KMS-11 (cell line): ENCODE measurements at regions not wholly inside any gene's neighbourhood (a gene's known extent, or its start where the extent isn't known, plus 50 kb on each side); places are given as distances from the start of the nearest gene placed in this dataset.

Experiments used
- H2AFZ ChIP-seq: fragments of 200-600 bp; sonication (generic); 2 replicates; pipeline ENCODE4 v1.6.1; 2016; ENCODE audit warnings: antibody characterized with exemption, mixed run types, low read depth
- H3K27ac ChIP-seq: fragments of 200-600 bp; sonication (generic); 2 replicates; pipeline ENCODE4 v1.6.1; 2016; ENCODE audit warnings: mild to moderate bottlenecking, mixed run types
- H3K27me3 ChIP-seq: fragments of 200-600 bp; sonication (generic); 2 replicates; pipeline ENCODE4 v1.6.1; 2017; ENCODE audit warnings: mild to moderate bottlenecking, low read depth, mixed run types, moderate library complexity; ENCODE audit not compliant: insufficient read depth
- H3K36me3 ChIP-seq: fragments of 200-600 bp; sonication (generic); 2 replicates; pipeline ENCODE4 v1.6.1; 2017; ENCODE audit warnings: mild to moderate bottlenecking, mixed run types; ENCODE audit not compliant: insufficient read depth
- H3K4me1 ChIP-seq: fragments of 200-600 bp; sonication (generic); 2 replicates; pipeline ENCODE4 v1.6.1; 2016; ENCODE audit warnings: mild to moderate bottlenecking, low read depth, mixed run types; ENCODE audit not compliant: poor library complexity, severe bottlenecking
- H3K4me2 ChIP-seq: fragments of 200-600 bp; sonication (generic); 2 replicates; pipeline ENCODE4 v1.7.0; 2016; ENCODE audit warnings: mild to moderate bottlenecking, mixed run types
- H3K4me3 ChIP-seq: fragments of 200-600 bp; sonication (generic); IDR thresholded peaks from 2 replicates; pipeline ENCODE4 v1.6.1; 2017; ENCODE audit warnings: low read depth, low read length, mixed read lengths; ENCODE audit not compliant: insufficient read depth
- H3K79me2 ChIP-seq: fragments of 200-600 bp; sonication (generic); 2 replicates; pipeline ENCODE4 v1.6.1; 2016; ENCODE audit warnings: low read depth, mixed run types; ENCODE audit not compliant: insufficient read depth
- H3K9ac ChIP-seq: fragments of 200-600 bp; sonication (generic); 2 replicates; pipeline ENCODE4 v1.6.1; 2016; ENCODE audit warnings: mild to moderate bottlenecking, mixed run types
- H4K20me1 ChIP-seq: fragments of 200-600 bp; sonication (generic); 2 replicates; pipeline ENCODE4 v1.6.1; 2016; ENCODE audit warnings: mild to moderate bottlenecking, mixed run types; ENCODE audit not compliant: insufficient read depth
- CTCF ChIP-seq: fragments of 200-600 bp; sonication (generic); conservative IDR thresholded peaks from 2 replicates; pipeline ENCODE4 v1.6.1; 2017; ENCODE audit warnings: low read depth, mild to moderate bottlenecking, antibody characterized with exemption, low read length, moderate library complexity, mixed read lengths

- Histone ChIP-seq H3K4me1 (no peaks in the 10 kb centered on the region), H2AFZ (no peak overlapping the region), H3K36me3 (no peaks in the 10 kb centered on the region), H3K27me3 (no peaks in the 10 kb centered on the region), H3K9ac (no peak overlapping the region), H3K4me3 (no peak overlapping the region), H3K4me2 (no peak overlapping the region), H3K27ac (no peak overlapping the region), H3K79me2 (no peaks in the 10 kb centered on the region), H4K20me1 (no peaks in the 10 kb centered on the region)
- no peak for TF ChIP-seq CTCF
These were observed 213.4 kb downstream of the PLK2 start for GRCh38 chr5:58246461-58246944.

DNA sequence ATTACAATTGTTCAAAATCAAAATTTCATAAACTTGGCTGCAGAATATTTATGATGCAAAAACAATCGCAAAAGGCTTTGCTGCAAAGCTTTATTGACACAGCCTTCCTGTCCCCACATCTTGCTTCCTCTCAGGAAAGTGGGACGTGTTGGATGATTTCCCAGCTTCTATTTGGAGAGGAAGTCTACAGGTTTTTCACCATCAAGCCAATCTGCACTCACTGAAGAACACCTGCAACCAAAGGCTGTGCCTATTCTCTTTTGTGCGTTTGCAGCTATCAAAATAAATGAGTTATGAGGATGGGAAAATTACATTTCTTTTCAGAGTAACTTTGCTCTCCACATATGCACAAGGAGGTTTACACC is 214.4 kb downstream of the PLK2 start:
- Histone ChIP-seq H2AFZ (no peak overlapping the region), H3K9ac (no peak overlapping the region), H3K79me2 (no peaks in the 10 kb centered on the region), H4K20me1 (no peaks in the 10 kb centered on the region), H3K27me3 (no peaks in the 10 kb centered on the region), H3K36me3 (no peaks in the 10 kb centered on the region), H3K4me2 (no peak overlapping the region), H3K4me3 (no peak overlapping the region), H3K4me1 (no peaks in the 10 kb centered on the region), H3K27ac (no peak overlapping the region)
- TF ChIP-seq CTCF: no peak

- no peak overlapping the region for H3K27ac ChIP-seq
- H2AFZ ChIP-seq: no peak overlapping the region
These were observed 214.9 kb downstream of the PLK2 start for GRCh38 chr5:58244819-58245475.

DNA sequence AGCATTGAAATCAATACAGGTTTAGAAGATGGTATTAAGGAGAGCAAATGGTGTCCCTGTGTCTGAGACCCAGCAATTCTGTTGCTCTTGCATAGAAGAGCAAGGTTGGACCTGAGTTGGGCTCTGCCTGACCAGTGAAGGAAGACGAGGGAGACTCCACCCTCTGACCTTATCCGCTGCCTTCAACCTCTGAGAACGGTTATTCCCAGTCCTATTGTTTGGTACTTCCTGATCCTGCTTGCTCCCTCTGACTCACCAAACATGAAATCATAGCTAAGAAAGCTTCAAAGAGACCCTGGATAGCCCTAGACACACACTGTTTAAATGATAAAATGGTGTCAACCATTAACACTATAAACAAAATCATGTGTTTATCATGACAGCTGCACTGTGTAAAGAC is 218.5 kb downstream of the PLK2 start:
- Histone ChIP-seq H3K27me3 (no peaks in the 10 kb centered on the region), H2AFZ (no peak overlapping the region), H3K4me2 (no peak overlapping the region), H3K4me1 (no peaks in the 10 kb centered on the region), H3K36me3 (no peaks in the 10 kb centered on the region), H3K79me2 (no peaks in the 10 kb centered on the region), H3K4me3 (no peak overlapping the region), H3K27ac (no peak overlapping the region), H4K20me1 (no peaks in the 10 kb centered on the region), H3K9ac (no peak overlapping the region)
- no peak for TF ChIP-seq CTCF

More at GRCh38 chr5:58244819-58245475, 214.9 kb downstream of the PLK2 start:
- Histone ChIP-seq H3K9ac (no peak overlapping the region), H3K27me3 (no peaks in the 10 kb centered on the region), H3K36me3 (no peaks in the 10 kb centered on the region), H3K4me3 (no peak overlapping the region), H3K79me2 (no peaks in the 10 kb centered on the region), H4K20me1 (no peaks in the 10 kb centered on the region), H3K4me2 (no peak overlapping the region), H3K4me1 (no peaks in the 10 kb centered on the region)
- TF ChIP-seq CTCF: no peak
